PC-9 (cell line): ENCODE measurements at regions not wholly inside any gene's neighbourhood (a gene's known extent, or its start where the extent isn't known, plus 50 kb on each side); places are given as distances from the start of the nearest gene placed in this dataset.

Experiments used
- BruUV-seq: library from RNA; stranded (reverse); fragments of 400-500 nt; replicated peaks from 2 replicates; lab custom pipeline; 2021; lab: Mats Ljungman, UMichigan
- CTCF ChIA-PET: fragments of 300-600 bp; sonication (Branson Sonifier 250); formaldehyde crosslinking; loops from one replicate; lab custom pipeline; 2022; ENCODE audit warnings: antibody characterized with exemption; lab: Charles Lee
- POLR2A ChIA-PET: fragments of 300-600 bp; sonication (Branson Sonifier 250); formaldehyde crosslinking; loops from one replicate; lab custom pipeline; 2022; ENCODE audit warnings: antibody characterized with exemption; ENCODE audit not compliant: unreplicated experiment; lab: Charles Lee
- DNase-seq, 2 experiments: peaks; one replicate each; pipeline versions ENCODE4 v3.0.0 to v3.0.0-alpha.2; 2015 to 2022; ENCODE audit warnings: mixed read lengths in 1 of 2
- H2AFZ ChIP-seq: fragments of 200-600 bp; sonication (generic); 2 replicates; pipeline ENCODE4 v1.8.1; 2017; ENCODE audit warnings: antibody characterized with exemption
- H3F3A ChIP-seq: fragments of 200-600 bp; sonication (generic); 2 replicates; pipeline ENCODE4 v1.8.1; 2017; ENCODE audit warnings: antibody characterized with exemption, mild to moderate bottlenecking, low read depth; ENCODE audit not compliant: insufficient read depth
- H3K27ac ChIP-seq: fragments of 200-600 bp; sonication (generic); 2 replicates; pipeline ENCODE4 v1.6.1; 2016; ENCODE audit warnings: mixed run types
- H3K27me3 ChIP-seq: fragments of 200-600 bp; sonication (generic); 2 replicates; pipeline ENCODE4 v1.6.1; 2016; ENCODE audit warnings: low read depth, mixed run types; ENCODE audit not compliant: insufficient read depth
- H3K36me3 ChIP-seq: fragments of 200-600 bp; sonication (generic); 2 replicates; pipeline ENCODE4 v1.6.1; 2016; ENCODE audit warnings: low read depth, mixed run types
- H3K4me1 ChIP-seq: fragments of 200-600 bp; sonication (generic); replicated peaks from 2 replicates; pipeline ENCODE4 v1.6.1; 2016; ENCODE audit warnings: mixed run types; ENCODE audit not compliant: insufficient read depth
- H3K4me2 ChIP-seq: fragments of 200-600 bp; sonication (generic); 2 replicates; pipeline ENCODE4 v1.6.1; 2017; ENCODE audit warnings: mixed run types
- H3K4me3 ChIP-seq: fragments of 200-600 bp; sonication (generic); 2 replicates; pipeline ENCODE4 v1.6.1; 2016; ENCODE audit warnings: mixed run types
- H3K79me2 ChIP-seq: fragments of 200-600 bp; sonication (generic); 2 replicates; pipeline ENCODE4 v1.6.1; 2017; ENCODE audit warnings: low read depth, mixed run types
- H3K9me2 ChIP-seq: fragments of 200-600 bp; sonication (generic); 2 replicates; pipeline ENCODE4 v1.8.1; 2017; ENCODE audit warnings: mild to moderate bottlenecking; ENCODE audit not compliant: insufficient read depth
- H3K9me3 ChIP-seq: fragments of 200-600 bp; sonication (generic); 2 replicates; pipeline ENCODE4 v1.8.1; 2016; ENCODE audit warnings: low read depth; ENCODE audit not compliant: insufficient read depth
- H4K20me1 ChIP-seq: fragments of 200-600 bp; sonication (generic); 2 replicates; pipeline ENCODE4 v1.8.1; 2017; ENCODE audit not compliant: insufficient read depth
- CTCF ChIP-seq: fragments of 200-600 bp; sonication (generic); conservative IDR thresholded peaks from 2 replicates; pipeline ENCODE4 v1.6.1; 2017; ENCODE audit warnings: mixed run types, antibody characterized with exemption, mild to moderate bottlenecking, moderate library complexity
- EZH2 ChIP-seq: fragments of 200-600 bp; sonication (generic); IDR thresholded peaks from 2 replicates; pipeline ENCODE4 v1.8.0; 2017; ENCODE audit warnings: antibody characterized with exemption, low read depth
- intact Hi-C: fragments of 100-400 bp; cut with micrococcal nuclease; formaldehyde crosslinking; loops from one replicate; pipeline ENCODE4 v1.10.0; 2022; ENCODE audit not compliant: unreplicated experiment

GRCh38 chr5:107230367-107230766 is 440.4 kb downstream of the EFNA5 start:
- ChIA-PET CTCF (no interaction called here), POLR2A (no interaction called here)
- DNase-seq, result no peak
- Histone ChIP-seq H3K4me2 (no peak overlapping the region), H3K9me3 (no peaks in the 10 kb centered on the region), H3K4me1 (0 out of 2 replicates have a peak, but pooled peaks cover 4% of the 10 kb centered on the region), H3K27ac (no peak overlapping the region), H3K36me3 (no peaks in the 10 kb centered on the region), H2AFZ (no peak overlapping the region), H3F3A (no peaks in the 10 kb centered on the region), H4K20me1 (no peaks in the 10 kb centered on the region), H3K79me2 (no peaks in the 10 kb centered on the region), H3K27me3 (no peaks in the 10 kb centered on the region), H3K4me3 (no peak overlapping the region), H3K9me2 (0 out of 2 replicates have a peak, but pooled peaks cover 6% of the 10 kb centered on the region)
- no TSS peak for BruUV-seq
- TF ChIP-seq CTCF, result no peak
- no peak for TF ChIP-seq EZH2
- intact Hi-C loops, result no loop called here

- Histone ChIP-seq H3K79me2 (no peaks in the 10 kb centered on the region), H4K20me1 (no peaks in the 10 kb centered on the region), H3K9me3 (no peaks in the 10 kb centered on the region), H3K27me3 (no peaks in the 10 kb centered on the region), H3K27ac (no peak overlapping the region), H3K36me3 (no peaks in the 10 kb centered on the region), H3K4me2 (no peak overlapping the region), H3F3A (no peaks in the 10 kb centered on the region), H3K9me2 (0 out of 2 replicates have a peak, but pooled peaks cover 6% of the 10 kb centered on the region), H3K4me1 (0 out of 2 replicates have a peak, but pooled peaks cover 4% of the 10 kb centered on the region), H3K4me3 (no peak overlapping the region), H2AFZ (no peak overlapping the region)
- CTCF ChIA-PET, result no interaction called here
- no TSS peak for BruUV-seq
- POLR2A ChIA-PET, result no interaction called here
- no peak for TF ChIP-seq CTCF
- TF ChIP-seq EZH2, result no peak
- intact Hi-C loops, result no loop called here
- no peak for DNase-seq
These were observed 442.5 kb downstream of the EFNA5 start for GRCh38 chr5:107228226-107228625.

GRCh38 chr5:107224272-107224671 is 446.5 kb downstream of the EFNA5 start:
- no TSS peak for BruUV-seq
- ChIA-PET POLR2A (no interaction called here), CTCF (no interaction called here)
- Histone ChIP-seq H4K20me1 (no peaks in the 10 kb centered on the region), H3K4me2 (no peak overlapping the region), H2AFZ (no peak overlapping the region), H3K27ac (no peak overlapping the region), H3F3A (peaks cover 4% of the 10 kb centered on the region; the same call in 1 of the 2 replicates), H3K36me3 (no peaks in the 10 kb centered on the region), H3K9me2 (0 out of 2 replicates have a peak, but pooled peaks cover 6% of the 10 kb centered on the region), H3K4me3 (no peak overlapping the region), H3K4me1 (peaks cover 12% of the 10 kb centered on the region), H3K79me2 (no peaks in the 10 kb centered on the region), H3K27me3 (no peaks in the 10 kb centered on the region), H3K9me3 (no peaks in the 10 kb centered on the region)
- no peak for TF ChIP-seq CTCF
- no peak for TF ChIP-seq EZH2
- DNase-seq, result no peak
- intact Hi-C loops, result no loop called here
